ENCODE measurements at regions not wholly inside any gene's neighbourhood (a gene's known extent, or its start where the extent isn't known, plus 50 kb on each side); places are given as distances from the start of the nearest gene placed in this dataset.

- TF ChIP-seq CTCF (IDR thresholded peaks at IDR 0.05 in 8 of 11, conservative IDR thresholded peaks at IDR 0.05 in 3 of 11): no peak
- no peak for TF ChIP-seq POLR2AphosphoS5 (IDR thresholded peaks at IDR 0.05)
These were observed 145.1 kb downstream of the ASB1 start for GRCh38 chr2:238571661-238572372.

Measured in spleen (tissue), 7 donors.